ENCODE measurements at regions not wholly inside any gene's neighbourhood (a gene's known extent, or its start where the extent isn't known, plus 50 kb on each side); places are given as distances from the start of the nearest gene placed in this dataset.

GRCh38 chr20:40468759-40469158 lies 220.3 kb downstream of the MAFB start:
- H3K36me3 ChIP-seq (ENCODE audit: control insufficient read depth in 1 of 2, insufficient read depth in 2 of 2, low read length in 2 of 2): no peaks in the 10 kb centered on the region
- no peak overlapping the region for H3K4me3 ChIP-seq (ENCODE audit: low read depth in 1 of 2, low read length in 2 of 2)
- H3K4me1 ChIP-seq (ENCODE audit: control insufficient read depth in 1 of 2, insufficient read depth in 2 of 2, low read length in 2 of 2): no peaks in the 10 kb centered on the region
- no peaks in the 10 kb centered on the region for H3K27me3 ChIP-seq (ENCODE audit: control insufficient read depth in 1 of 2, insufficient read depth in 2 of 2, low read length in 2 of 2)
- no peaks in the 10 kb centered on the region for H3K9me3 ChIP-seq (ENCODE audit: control insufficient read depth in 1 of 2, low read length in 2 of 2)
- no peak overlapping the region for H3K27ac ChIP-seq (ENCODE audit: low read depth, low read length)
- no peak overlapping the region for H3K9ac ChIP-seq (ENCODE audit: low read depth in 1 of 2, low read length in 2 of 2)

DNA sequence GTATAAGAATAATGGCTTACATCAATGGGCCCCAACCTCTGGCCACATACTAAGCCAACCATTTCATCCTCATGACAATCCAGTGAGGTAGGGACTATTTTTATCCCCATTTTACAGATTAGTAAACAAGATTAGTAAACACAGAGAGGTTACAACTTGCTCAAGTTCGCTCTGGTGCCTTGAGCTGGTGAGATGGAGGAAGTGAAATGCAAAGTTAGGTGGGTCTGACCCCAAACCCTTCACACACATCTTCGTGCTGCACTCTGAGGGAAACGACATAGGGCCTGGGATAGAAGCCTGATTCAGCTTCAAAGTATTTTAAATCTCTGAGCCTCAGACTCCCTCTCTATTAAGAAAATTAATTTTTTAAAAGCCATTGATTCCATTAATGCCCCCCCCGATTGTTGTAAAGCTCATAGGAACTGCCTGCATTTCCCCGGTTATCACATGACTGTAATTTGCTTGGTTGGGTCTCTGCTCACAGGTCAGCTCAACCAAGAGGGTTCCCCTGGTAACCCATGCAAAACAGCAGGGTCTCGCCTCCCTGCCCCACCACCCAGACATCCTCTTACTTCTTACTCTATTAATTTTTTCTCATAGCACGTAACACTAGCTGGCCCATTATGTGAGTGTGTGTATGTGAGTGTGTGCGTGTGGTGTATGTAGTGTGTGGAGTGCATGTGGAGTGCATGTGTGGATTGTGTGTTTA lies 221.2 kb downstream of the MAFB start:
- H3K4me3 ChIP-seq (ENCODE audit: low read depth in 1 of 2, low read length in 2 of 2): no peak overlapping the region
- no peaks in the 10 kb centered on the region for H3K36me3 ChIP-seq (ENCODE audit: control insufficient read depth in 1 of 2, insufficient read depth in 2 of 2, low read length in 2 of 2)
- no peak overlapping the region for H3K27ac ChIP-seq (ENCODE audit: low read depth, low read length)
- no peaks in the 10 kb centered on the region for H3K4me1 ChIP-seq (ENCODE audit: control insufficient read depth in 1 of 2, insufficient read depth in 2 of 2, low read length in 2 of 2)
- no peak overlapping the region for H3K9ac ChIP-seq (ENCODE audit: low read depth in 1 of 2, low read length in 2 of 2)
- H3K9me3 ChIP-seq (ENCODE audit: control insufficient read depth in 1 of 2, low read length in 2 of 2): no peaks in the 10 kb centered on the region
- H3K27me3 ChIP-seq (ENCODE audit: control insufficient read depth in 1 of 2, insufficient read depth in 2 of 2, low read length in 2 of 2): no peaks in the 10 kb centered on the region

GRCh38 chr20:40467067-40467466 lies 222.0 kb downstream of the MAFB start:
- H3K9ac ChIP-seq (ENCODE audit: low read depth in 1 of 2, low read length in 2 of 2): no peak overlapping the region
- no peak overlapping the region for H3K4me3 ChIP-seq (ENCODE audit: low read depth in 1 of 2, low read length in 2 of 2)
- H3K27me3 ChIP-seq (ENCODE audit: control insufficient read depth in 1 of 2, insufficient read depth in 2 of 2, low read length in 2 of 2): no peaks in the 10 kb centered on the region
- no peaks in the 10 kb centered on the region for H3K9me3 ChIP-seq (ENCODE audit: control insufficient read depth in 1 of 2, low read length in 2 of 2)
- no peaks in the 10 kb centered on the region for H3K36me3 ChIP-seq (ENCODE audit: control insufficient read depth in 1 of 2, insufficient read depth in 2 of 2, low read length in 2 of 2)
- no peaks in the 10 kb centered on the region for H3K4me1 ChIP-seq (ENCODE audit: control insufficient read depth in 1 of 2, insufficient read depth in 2 of 2, low read length in 2 of 2)
- H3K27ac ChIP-seq (ENCODE audit: low read depth, low read length): no peak overlapping the region

DNA sequence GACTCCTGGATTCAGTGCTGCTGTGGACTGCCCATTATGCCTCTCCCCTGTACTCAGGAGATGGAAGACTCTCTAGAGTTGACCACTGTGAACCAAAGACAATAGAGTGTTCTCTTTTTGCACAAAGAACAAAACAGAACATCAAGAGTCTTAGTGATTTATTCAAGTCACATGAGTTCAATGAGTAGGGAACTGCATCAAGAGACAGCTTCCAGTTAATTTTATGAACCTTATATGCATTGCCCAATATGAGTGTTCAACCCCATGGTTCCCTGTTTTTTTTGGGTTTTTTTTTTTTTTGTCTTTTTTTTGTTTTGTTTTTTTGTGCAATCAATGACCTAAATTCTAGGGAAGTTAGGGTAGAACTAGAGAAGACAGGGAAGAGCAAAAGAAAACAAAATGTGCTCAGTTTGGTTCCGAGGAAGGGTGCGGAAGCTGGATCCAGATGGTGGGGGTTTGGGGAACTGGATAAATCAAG lies 224.3 kb downstream of the MAFB start:
- H3K36me3 ChIP-seq (ENCODE audit: control insufficient read depth in 1 of 2, insufficient read depth in 2 of 2, low read length in 2 of 2): no peaks in the 10 kb centered on the region
- H3K4me1 ChIP-seq (ENCODE audit: control insufficient read depth in 1 of 2, insufficient read depth in 2 of 2, low read length in 2 of 2): no peaks in the 10 kb centered on the region
- H3K27ac ChIP-seq (ENCODE audit: low read depth, low read length): no peak overlapping the region
- H3K9ac ChIP-seq (ENCODE audit: low read depth in 1 of 2, low read length in 2 of 2): no peak overlapping the region
- no peaks in the 10 kb centered on the region for H3K9me3 ChIP-seq (ENCODE audit: control insufficient read depth in 1 of 2, low read length in 2 of 2)
- no peaks in the 10 kb centered on the region for H3K27me3 ChIP-seq (ENCODE audit: control insufficient read depth in 1 of 2, insufficient read depth in 2 of 2, low read length in 2 of 2)
- no peak overlapping the region for H3K4me3 ChIP-seq (ENCODE audit: low read depth in 1 of 2, low read length in 2 of 2)

DNA sequence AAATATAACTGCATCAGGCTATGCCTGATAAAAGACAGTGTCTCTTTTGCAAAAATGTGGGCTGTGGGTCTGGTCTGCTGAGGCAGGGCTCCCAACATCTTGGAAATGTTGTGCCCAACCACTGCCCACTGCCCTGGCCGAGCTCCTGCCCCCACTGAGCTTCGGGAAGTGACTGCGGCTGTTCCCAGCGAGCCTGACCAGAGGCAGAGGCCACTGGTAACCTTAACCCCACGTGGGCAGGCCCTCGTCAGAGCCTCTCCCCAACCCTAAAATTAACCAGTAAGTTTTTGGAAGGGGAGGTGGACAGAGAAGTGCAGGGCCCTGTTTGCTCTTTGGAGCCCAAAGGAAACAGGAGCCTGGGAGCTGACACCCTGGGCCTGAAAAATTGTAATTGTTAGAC lies 225.9 kb downstream of the MAFB start:
- Histone ChIP-seq H3K4me3 (ENCODE audit: low read depth in 1 of 2, low read length in 2 of 2) (no peak overlapping the region), H3K27ac (ENCODE audit: low read depth, low read length) (no peak overlapping the region), H3K9ac (ENCODE audit: low read depth in 1 of 2, low read length in 2 of 2) (no peak overlapping the region), H3K27me3 (ENCODE audit: control insufficient read depth in 1 of 2, insufficient read depth in 2 of 2, low read length in 2 of 2) (no peaks in the 10 kb centered on the region), H3K36me3 (ENCODE audit: control insufficient read depth in 1 of 2, insufficient read depth in 2 of 2, low read length in 2 of 2) (no peaks in the 10 kb centered on the region), H3K9me3 (ENCODE audit: control insufficient read depth in 1 of 2, low read length in 2 of 2) (no peaks in the 10 kb centered on the region), H3K4me1 (ENCODE audit: control insufficient read depth in 1 of 2, insufficient read depth in 2 of 2, low read length in 2 of 2) (no peaks in the 10 kb centered on the region)

DNA sequence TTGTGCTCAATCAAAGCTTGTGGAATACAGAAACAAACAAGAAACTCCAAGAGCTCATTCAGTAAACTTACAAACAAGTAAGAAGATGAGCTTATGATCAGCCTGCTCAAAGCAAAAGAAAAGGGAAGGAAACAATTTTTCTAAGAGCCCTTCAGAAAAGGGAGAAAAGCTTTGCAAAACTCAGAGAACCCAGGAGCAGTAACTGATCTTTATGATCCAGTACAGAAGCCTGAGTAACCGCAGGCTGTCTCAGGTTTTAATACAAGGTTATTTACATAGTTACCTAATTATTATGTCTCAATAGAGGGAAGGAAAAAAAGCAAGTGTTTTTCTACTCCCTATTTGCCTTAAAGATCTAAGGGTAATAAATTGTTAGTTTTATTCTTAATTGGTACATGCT lies 226.5 kb downstream of the MAFB start:
- H3K4me3 ChIP-seq (ENCODE audit: low read depth in 1 of 2, low read length in 2 of 2): no peak overlapping the region
- no peaks in the 10 kb centered on the region for H3K9me3 ChIP-seq (ENCODE audit: control insufficient read depth in 1 of 2, low read length in 2 of 2)
- no peaks in the 10 kb centered on the region for H3K27me3 ChIP-seq (ENCODE audit: control insufficient read depth in 1 of 2, insufficient read depth in 2 of 2, low read length in 2 of 2)
- no peaks in the 10 kb centered on the region for H3K4me1 ChIP-seq (ENCODE audit: control insufficient read depth in 1 of 2, insufficient read depth in 2 of 2, low read length in 2 of 2)
- H3K36me3 ChIP-seq (ENCODE audit: control insufficient read depth in 1 of 2, insufficient read depth in 2 of 2, low read length in 2 of 2): no peaks in the 10 kb centered on the region
- H3K9ac ChIP-seq (ENCODE audit: low read depth in 1 of 2, low read length in 2 of 2): no peak overlapping the region
- H3K27ac ChIP-seq (ENCODE audit: low read depth, low read length): no peak overlapping the region

DNA sequence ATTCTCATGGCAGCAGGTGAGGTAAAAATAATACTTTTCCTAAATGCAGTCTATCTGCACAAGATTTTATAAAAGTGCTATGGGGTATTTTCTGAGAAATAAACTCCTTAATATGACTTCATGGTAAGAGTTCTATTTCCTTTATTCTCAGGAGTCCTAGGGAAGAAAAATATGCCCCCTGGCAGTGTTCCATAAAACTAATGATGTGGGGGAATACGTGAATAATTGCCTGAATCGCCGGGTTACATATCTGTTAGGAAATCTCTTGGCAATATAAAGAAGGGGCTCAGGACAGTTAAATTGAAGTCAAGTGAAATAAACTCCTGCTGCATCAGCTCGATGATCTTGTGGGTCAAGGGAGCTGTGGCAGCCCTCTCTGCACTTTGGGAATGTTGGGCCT lies 229.7 kb downstream of the MAFB start:
- no peak overlapping the region for H3K9ac ChIP-seq (ENCODE audit: low read depth in 1 of 2, low read length in 2 of 2)
- no peak overlapping the region for H3K4me3 ChIP-seq (ENCODE audit: low read depth in 1 of 2, low read length in 2 of 2)
- no peak overlapping the region for H3K27ac ChIP-seq (ENCODE audit: low read depth, low read length)
- no peaks in the 10 kb centered on the region for H3K36me3 ChIP-seq (ENCODE audit: control insufficient read depth in 1 of 2, insufficient read depth in 2 of 2, low read length in 2 of 2)
- no peaks in the 10 kb centered on the region for H3K27me3 ChIP-seq (ENCODE audit: control insufficient read depth in 1 of 2, insufficient read depth in 2 of 2, low read length in 2 of 2)
- H3K4me1 ChIP-seq (ENCODE audit: control insufficient read depth in 1 of 2, insufficient read depth in 2 of 2, low read length in 2 of 2): no peaks in the 10 kb centered on the region
- H3K9me3 ChIP-seq (ENCODE audit: control insufficient read depth in 1 of 2, low read length in 2 of 2): no peaks in the 10 kb centered on the region

- Histone ChIP-seq H3K4me1 (ENCODE audit: control insufficient read depth in 1 of 2, insufficient read depth in 2 of 2, low read length in 2 of 2) (no peaks in the 10 kb centered on the region), H3K9ac (ENCODE audit: low read depth in 1 of 2, low read length in 2 of 2) (no peak overlapping the region), H3K9me3 (ENCODE audit: control insufficient read depth in 1 of 2, low read length in 2 of 2) (no peaks in the 10 kb centered on the region), H3K27me3 (ENCODE audit: control insufficient read depth in 1 of 2, insufficient read depth in 2 of 2, low read length in 2 of 2) (no peaks in the 10 kb centered on the region), H3K4me3 (ENCODE audit: low read depth in 1 of 2, low read length in 2 of 2) (no peak overlapping the region), H3K27ac (ENCODE audit: low read depth, low read length) (no peak overlapping the region), H3K36me3 (ENCODE audit: control insufficient read depth in 1 of 2, insufficient read depth in 2 of 2, low read length in 2 of 2) (no peaks in the 10 kb centered on the region)
These were observed 231.6 kb downstream of the MAFB start for GRCh38 chr20:40457404-40457803.

- Histone ChIP-seq H3K36me3 (ENCODE audit: control insufficient read depth in 1 of 2, insufficient read depth in 2 of 2, low read length in 2 of 2) (no peaks in the 10 kb centered on the region), H3K4me1 (ENCODE audit: control insufficient read depth in 1 of 2, insufficient read depth in 2 of 2, low read length in 2 of 2) (no peaks in the 10 kb centered on the region), H3K4me3 (ENCODE audit: low read depth in 1 of 2, low read length in 2 of 2) (no peak overlapping the region), H3K27me3 (ENCODE audit: control insufficient read depth in 1 of 2, insufficient read depth in 2 of 2, low read length in 2 of 2) (no peaks in the 10 kb centered on the region), H3K27ac (ENCODE audit: low read depth, low read length) (no peak overlapping the region), H3K9ac (ENCODE audit: low read depth in 1 of 2, low read length in 2 of 2) (no peak overlapping the region), H3K9me3 (ENCODE audit: control insufficient read depth in 1 of 2, low read length in 2 of 2) (no peaks in the 10 kb centered on the region)
These were observed 236.3 kb downstream of the MAFB start for GRCh38 chr20:40452758-40453157.

DNA sequence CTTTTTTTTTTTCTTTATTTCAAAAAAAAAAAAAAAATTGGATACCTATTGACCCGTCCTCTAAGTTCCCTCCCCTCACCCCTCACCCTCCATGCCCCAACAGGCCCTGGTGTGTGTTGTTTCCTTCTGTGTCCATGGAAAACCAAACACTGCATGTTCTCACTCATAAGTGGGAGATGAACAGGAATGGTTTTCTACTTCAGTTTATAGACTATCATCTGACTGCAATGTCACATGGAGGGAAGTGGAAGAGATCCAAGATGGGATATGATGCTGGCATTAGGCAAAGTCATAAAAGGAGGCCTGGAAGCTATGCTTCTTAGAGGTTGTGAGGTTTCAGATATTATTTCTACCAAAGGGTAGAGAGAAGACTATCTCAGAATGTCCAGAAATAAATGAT lies 237.5 kb downstream of the MAFB start:
- Histone ChIP-seq H3K9me3 (ENCODE audit: control insufficient read depth in 1 of 2, low read length in 2 of 2) (no peaks in the 10 kb centered on the region), H3K4me1 (ENCODE audit: control insufficient read depth in 1 of 2, insufficient read depth in 2 of 2, low read length in 2 of 2) (no peaks in the 10 kb centered on the region), H3K4me3 (ENCODE audit: low read depth in 1 of 2, low read length in 2 of 2) (no peak overlapping the region), H3K27ac (ENCODE audit: low read depth, low read length) (no peak overlapping the region), H3K36me3 (ENCODE audit: control insufficient read depth in 1 of 2, insufficient read depth in 2 of 2, low read length in 2 of 2) (no peaks in the 10 kb centered on the region), H3K27me3 (ENCODE audit: control insufficient read depth in 1 of 2, insufficient read depth in 2 of 2, low read length in 2 of 2) (no peaks in the 10 kb centered on the region), H3K9ac (ENCODE audit: low read depth in 1 of 2, low read length in 2 of 2) (no peak overlapping the region)

Measured in duodenal mucosa (tissue), 2 donors.